Stomach smooth muscle (tissue), 2 donors: ENCODE measurements at regions not wholly inside any gene's neighbourhood (a gene's known extent, or its start where the extent isn't known, plus 50 kb on each side); places are given as distances from the start of the nearest gene placed in this dataset.

Experiments
- H3K27ac ChIP-seq: one replicate; pipeline ENCODE4 v1.7.0; 2013; ENCODE audit warnings: mild to moderate bottlenecking, low read length, inconsistent platforms
- H3K27me3 ChIP-seq, 2 donors: one replicate each; pipeline ENCODE4 v1.7.0; 2013; ENCODE audit warnings: low read length in 2 of 2; ENCODE audit not compliant: insufficient read depth in 2 of 2, control insufficient read depth in 1 of 2
- H3K36me3 ChIP-seq, 2 donors: one replicate each; pipeline ENCODE4 v1.7.0; 2013; ENCODE audit warnings: low read length in 2 of 2; ENCODE audit not compliant: control insufficient read depth in 2 of 2, insufficient read depth in 2 of 2
- H3K4me1 ChIP-seq: one replicate; pipeline ENCODE4 v1.7.0; 2013; ENCODE audit warnings: low read length; ENCODE audit not compliant: control insufficient read depth, insufficient read depth
- H3K4me3 ChIP-seq, 2 donors: one replicate each; pipeline ENCODE4 v1.7.0; 2013; ENCODE audit warnings: low read length in 2 of 2
- H3K9ac ChIP-seq, 2 donors: one replicate each; pipeline ENCODE4 v1.7.0; 2013; ENCODE audit warnings: low read length in 2 of 2, mild to moderate bottlenecking in 1 of 2
- H3K9me3 ChIP-seq, 2 donors: one replicate each; pipeline ENCODE4 v1.7.0; 2013; ENCODE audit warnings: low read length in 2 of 2; ENCODE audit not compliant: control insufficient read depth in 2 of 2
- donor health status: healthy.
- donor health status: Pancreatic carcinoma.

DNA sequence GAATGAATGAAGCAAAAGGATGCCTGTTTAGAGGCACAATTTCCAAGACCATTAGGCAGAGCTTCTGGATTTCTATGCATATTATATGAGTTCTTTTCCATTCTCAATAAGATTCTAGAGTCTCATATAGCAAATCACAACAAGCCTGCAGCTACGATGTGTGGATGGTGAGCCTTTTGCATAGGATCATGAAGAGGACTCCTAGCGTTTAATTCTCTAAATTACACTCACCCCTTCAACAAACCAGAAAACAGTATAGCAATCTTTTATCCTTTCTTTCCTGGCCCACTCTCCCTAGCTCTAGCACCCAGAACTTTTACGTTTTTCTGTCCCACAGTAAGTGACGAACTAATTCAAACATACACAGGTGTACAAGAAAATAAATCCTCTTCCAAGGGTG, 293.1 kb upstream of the KLHL29 start:
- no peak overlapping the region for H3K27ac ChIP-seq
- H3K27me3 ChIP-seq, result no peaks in the 10 kb centered on the region
- no peaks in the 10 kb centered on the region for H3K4me1 ChIP-seq
- H3K4me3 ChIP-seq, result no peak overlapping the region
- no peak overlapping the region for H3K9ac ChIP-seq
- no peaks in the 10 kb centered on the region for H3K36me3 ChIP-seq
- no peaks in the 10 kb centered on the region for H3K9me3 ChIP-seq

DNA sequence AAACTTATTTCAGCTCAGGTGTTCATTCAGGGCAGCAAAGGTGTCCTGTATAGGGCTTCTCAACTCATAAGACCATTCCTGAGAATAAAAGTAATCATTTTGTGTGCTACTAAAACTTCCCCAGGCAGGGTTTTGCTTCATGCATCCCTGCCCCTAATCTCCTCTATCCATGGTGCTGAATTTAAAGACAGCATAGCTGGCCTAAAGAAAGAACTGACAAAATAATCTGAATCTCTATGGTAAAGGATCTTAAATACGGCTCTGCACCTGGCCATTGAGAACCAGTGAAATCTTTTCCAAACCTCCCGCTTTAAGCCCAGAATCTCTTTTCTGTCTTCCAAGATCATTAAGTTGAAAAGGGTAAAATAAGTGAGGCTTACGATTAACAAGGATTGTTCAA, 292.1 kb upstream of the KLHL29 start:
- no peaks in the 10 kb centered on the region for H3K4me1 ChIP-seq
- no peak overlapping the region for H3K9ac ChIP-seq
- H3K9me3 ChIP-seq, result no peaks in the 10 kb centered on the region
- H3K27ac ChIP-seq, result no peak overlapping the region
- H3K4me3 ChIP-seq, result no peak overlapping the region
- no peaks in the 10 kb centered on the region for H3K36me3 ChIP-seq
- no peaks in the 10 kb centered on the region for H3K27me3 ChIP-seq

DNA sequence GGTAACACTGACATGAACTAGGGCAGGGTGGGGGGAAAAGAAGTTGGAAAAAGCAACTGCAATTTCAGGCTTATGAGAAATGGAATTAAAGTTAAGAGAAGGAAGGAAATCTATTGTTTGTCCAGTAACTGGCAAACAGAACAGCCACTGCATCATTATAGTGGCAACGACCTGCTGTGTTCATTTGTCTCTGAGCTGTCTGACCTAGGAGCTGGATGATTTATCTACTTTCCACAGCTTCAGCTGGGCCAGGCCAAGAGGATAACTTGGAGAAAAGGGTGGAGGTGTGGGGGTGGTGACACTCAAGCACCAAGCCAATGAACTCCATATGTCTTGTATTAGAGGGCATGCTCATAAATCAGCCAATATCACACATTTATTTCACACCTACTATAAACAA, 291.5 kb upstream of the KLHL29 start:
- Histone ChIP-seq H3K4me3 (no peak overlapping the region), H3K9me3 (no peaks in the 10 kb centered on the region), H3K4me1 (no peaks in the 10 kb centered on the region)

DNA sequence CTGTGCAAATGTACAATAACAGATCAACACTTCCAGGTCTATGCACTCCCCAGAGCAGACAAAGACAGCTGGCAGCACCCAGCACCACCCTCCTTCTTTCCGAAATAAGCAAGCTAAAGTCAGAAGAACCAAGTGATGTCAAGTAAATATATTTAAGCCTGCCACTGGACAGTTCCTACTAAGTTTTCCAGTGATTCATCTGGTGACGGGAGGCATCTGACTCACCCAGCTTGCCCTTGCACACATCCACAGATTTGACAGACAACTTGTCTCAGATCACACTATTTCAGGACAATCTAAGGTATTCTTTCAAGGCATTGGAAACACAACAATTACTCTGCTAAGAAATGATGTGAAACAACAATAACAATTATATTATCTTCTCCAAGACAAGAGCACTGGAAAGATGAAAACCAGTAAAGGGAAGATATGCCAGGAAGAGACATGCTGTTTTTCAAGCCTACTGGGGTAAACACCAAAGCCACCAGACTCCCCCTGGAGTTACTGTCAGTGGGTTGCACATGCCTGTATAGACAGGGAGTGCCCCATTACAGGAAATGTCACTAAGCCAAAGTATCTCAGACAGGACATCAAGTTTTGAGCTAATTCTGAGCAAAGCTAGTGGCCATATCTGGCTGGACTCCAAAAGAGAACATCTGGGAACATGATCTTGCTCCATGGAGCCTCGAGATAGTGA, 287.9 kb upstream of the KLHL29 start:
- Histone ChIP-seq H3K36me3 (no peaks in the 10 kb centered on the region), H3K27me3 (no peaks in the 10 kb centered on the region), H3K4me1 (no peaks in the 10 kb centered on the region), H3K27ac (no peak overlapping the region), H3K9me3 (no peaks in the 10 kb centered on the region), H3K9ac (no peak overlapping the region), H3K4me3 (no peak overlapping the region)

More for the DNA sequence above, 291.5 kb upstream of the KLHL29 start:
- no peaks in the 10 kb centered on the region for H3K27me3 ChIP-seq
- no peaks in the 10 kb centered on the region for H3K36me3 ChIP-seq
- no peak overlapping the region for H3K9ac ChIP-seq
- H3K27ac ChIP-seq, result no peak overlapping the region

DNA sequence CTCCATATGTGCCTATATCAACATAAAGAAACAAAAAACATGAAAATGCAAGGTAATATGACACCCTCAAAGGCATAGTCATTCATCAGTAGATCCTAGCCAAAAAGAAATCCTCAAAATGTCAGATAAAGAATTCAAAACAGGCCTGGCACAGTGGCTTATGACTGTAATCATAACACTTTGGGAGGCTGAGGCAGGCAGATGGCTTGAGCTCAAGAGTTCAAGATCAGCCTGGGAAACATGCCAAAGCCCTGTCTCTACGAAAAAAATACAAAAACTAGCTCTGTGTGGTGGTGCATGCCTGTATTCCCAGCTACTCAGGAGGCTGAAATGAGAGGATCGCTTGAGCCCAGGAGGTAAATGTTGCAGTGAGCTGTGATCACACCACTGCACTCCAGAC, 284.6 kb upstream of the KLHL29 start:
- Histone ChIP-seq H3K27ac (no peak overlapping the region), H3K4me3 (no peak overlapping the region), H3K36me3 (no peaks in the 10 kb centered on the region), H3K9me3 (peaks cover 0 to 2% of the 10 kb centered on the region in 2 donors), H3K4me1 (no peaks in the 10 kb centered on the region), H3K9ac (no peak overlapping the region), H3K27me3 (no peaks in the 10 kb centered on the region)

DNA sequence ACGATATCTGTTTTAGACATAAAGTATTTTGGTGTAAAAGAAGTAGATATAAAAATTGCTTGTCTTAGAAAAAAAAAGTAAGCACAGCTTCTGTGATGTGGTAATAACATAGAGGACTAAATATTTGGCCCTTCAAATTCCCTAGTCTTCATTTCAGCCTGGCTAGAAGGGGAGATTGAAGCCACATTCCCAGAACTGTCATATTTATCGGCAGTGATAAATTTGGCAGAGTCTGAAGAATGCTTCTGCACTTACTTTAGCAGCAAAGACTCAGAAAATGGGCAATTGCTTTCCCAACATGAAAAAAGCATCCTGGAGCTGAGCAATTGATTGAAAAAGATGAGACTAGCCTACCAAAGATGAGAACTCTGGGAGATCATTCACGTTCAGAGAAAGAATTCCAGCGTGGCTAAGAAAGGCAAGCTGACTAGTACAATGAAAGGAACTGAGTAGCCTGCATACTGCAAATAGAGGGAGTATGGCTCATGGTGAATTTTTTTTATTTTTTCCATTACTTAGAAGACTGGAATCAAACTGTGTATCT, 278.7 kb upstream of the KLHL29 start:
- H3K9ac ChIP-seq, result no peak overlapping the region
- H3K36me3 ChIP-seq, result no peaks in the 10 kb centered on the region
- peaks cover 0 to 2% of the 10 kb centered on the region in 2 donors for H3K9me3 ChIP-seq
- no peak overlapping the region for H3K27ac ChIP-seq
- no peak overlapping the region for H3K4me3 ChIP-seq
- H3K4me1 ChIP-seq, result no peaks in the 10 kb centered on the region
- H3K27me3 ChIP-seq, result no peaks in the 10 kb centered on the region

DNA sequence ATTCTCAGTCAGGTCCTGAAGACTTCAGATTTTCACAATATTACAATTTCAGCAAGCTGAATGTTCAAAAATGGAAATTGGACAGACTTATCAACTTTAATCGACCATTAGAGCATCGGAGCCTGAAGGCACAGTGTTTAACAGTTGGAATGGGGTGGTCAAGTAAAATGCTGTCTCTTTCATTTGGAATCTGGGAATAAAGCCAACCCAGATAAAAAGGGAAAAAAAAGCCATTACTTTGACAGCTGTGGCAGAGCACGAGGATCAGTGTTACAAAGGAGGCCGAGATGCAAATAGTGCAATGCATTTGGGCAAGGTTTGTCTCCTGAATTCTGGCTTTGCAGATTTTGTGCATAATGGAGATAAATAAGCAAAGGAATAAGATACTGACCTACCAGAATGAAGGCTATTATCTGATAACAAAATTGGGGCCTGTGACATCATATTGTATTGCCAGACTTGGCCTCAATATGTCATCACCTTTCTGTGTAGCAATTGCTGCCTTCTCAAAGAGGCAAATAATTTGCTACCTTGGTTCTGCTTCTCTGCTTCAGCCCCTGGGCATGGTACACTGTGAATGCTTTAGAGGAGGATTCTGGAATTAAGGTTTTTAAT, 277.5 kb upstream of the KLHL29 start:
- H3K9me3 ChIP-seq, result peaks cover 0 to 2% of the 10 kb centered on the region in 2 donors
- no peak overlapping the region for H3K9ac ChIP-seq
- no peak overlapping the region for H3K27ac ChIP-seq
- H3K4me1 ChIP-seq, result no peaks in the 10 kb centered on the region
- no peak overlapping the region for H3K4me3 ChIP-seq
- H3K36me3 ChIP-seq, result no peaks in the 10 kb centered on the region
- H3K27me3 ChIP-seq, result no peaks in the 10 kb centered on the region

DNA sequence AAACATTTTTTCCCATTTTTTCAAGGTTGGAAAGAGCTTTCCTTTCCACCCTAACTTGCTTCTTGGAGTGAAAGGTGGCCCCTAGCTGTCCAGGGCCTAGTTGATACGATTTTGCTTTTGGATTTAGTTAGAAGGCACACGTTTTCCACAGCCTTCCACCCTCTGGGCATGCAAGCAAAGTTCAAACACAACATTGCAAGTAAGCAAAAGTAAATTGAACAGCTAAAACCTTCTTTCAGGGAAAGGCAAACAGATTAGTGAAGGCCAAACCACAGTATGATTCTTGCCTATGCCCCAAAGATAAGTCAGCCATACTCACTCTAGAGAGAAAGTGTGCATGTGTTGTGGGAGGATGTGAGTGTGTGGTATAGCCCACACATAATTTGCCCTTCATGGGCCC, 273.7 kb upstream of the KLHL29 start:
- Histone ChIP-seq H3K36me3 (no peaks in the 10 kb centered on the region), H3K4me1 (no peaks in the 10 kb centered on the region), H3K27ac (no peak overlapping the region), H3K9ac (no peak overlapping the region), H3K4me3 (no peak overlapping the region), H3K9me3 (no peaks in the 10 kb centered on the region), H3K27me3 (no peaks in the 10 kb centered on the region)

DNA sequence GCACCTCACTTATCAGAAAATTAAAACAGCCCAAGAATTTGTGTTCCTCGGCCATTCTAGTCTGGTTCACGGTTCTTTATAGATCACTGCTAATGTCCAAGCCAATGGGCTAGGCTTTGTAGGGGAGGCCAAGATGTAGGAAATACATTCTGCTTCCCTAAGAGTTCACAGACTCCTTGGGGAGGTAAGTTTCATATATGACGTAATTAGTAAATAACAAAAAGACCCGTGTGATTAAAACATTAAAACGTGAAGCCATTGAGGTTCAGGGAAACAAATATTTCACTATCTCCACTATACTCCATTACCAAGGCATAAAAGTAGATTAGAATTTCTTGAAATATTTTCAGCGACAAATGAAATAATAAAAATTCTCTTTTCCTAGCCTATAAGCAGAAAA, 272.5 kb upstream of the KLHL29 start:
- H3K36me3 ChIP-seq, result no peaks in the 10 kb centered on the region
- no peak overlapping the region for H3K27ac ChIP-seq
- H3K4me3 ChIP-seq, result no peak overlapping the region
- H3K9ac ChIP-seq, result no peak overlapping the region
- H3K4me1 ChIP-seq, result no peaks in the 10 kb centered on the region
- no peaks in the 10 kb centered on the region for H3K9me3 ChIP-seq
- no peaks in the 10 kb centered on the region for H3K27me3 ChIP-seq

DNA sequence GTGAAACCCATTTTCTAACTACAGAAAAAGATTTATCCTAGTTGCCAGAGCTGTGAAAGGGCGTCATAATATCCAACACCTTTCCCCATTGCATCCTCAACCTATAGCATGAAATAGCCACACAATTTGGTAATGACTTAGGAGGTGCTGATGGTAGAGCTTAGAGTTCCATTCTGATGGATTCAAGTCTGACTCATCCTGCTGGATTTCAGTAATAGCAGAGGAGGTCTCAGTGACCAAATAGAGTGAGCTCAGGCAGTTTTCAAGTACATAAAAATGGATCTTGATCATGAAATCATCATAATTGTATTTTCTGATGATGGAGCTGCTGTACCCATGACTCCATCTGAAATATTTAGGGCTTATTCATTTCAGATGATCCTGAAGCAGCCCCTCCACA, 270.7 kb upstream of the KLHL29 start:
- Histone ChIP-seq H3K27me3 (no peaks in the 10 kb centered on the region), H3K4me1 (no peaks in the 10 kb centered on the region), H3K27ac (no peak overlapping the region), H3K9me3 (no peaks in the 10 kb centered on the region), H3K4me3 (no peak overlapping the region), H3K36me3 (no peaks in the 10 kb centered on the region), H3K9ac (no peak overlapping the region)

DNA sequence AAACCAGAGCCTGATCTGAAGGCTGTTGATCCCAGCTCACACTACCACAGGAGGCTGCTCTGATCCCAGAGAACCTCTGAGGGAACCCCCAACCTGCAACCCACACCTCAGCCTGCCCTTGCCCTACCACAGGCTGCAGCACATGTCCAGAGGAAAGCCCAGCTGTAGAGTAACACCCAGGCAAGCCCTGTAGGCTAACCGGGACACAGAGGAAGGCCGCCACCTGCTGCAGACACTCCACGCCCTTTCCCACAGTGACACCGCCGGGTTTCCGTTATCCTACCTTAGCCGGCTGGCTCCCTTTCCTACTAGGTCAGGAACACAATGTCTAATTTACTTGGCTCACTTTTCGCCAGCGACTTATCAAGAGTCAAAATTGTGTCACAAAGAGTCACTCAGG, 266.7 kb upstream of the KLHL29 start:
- Histone ChIP-seq H3K4me1 (no peaks in the 10 kb centered on the region), H3K4me3 (no peak overlapping the region)

More for the DNA sequence above, 266.7 kb upstream of the KLHL29 start:
- no peak overlapping the region for H3K9ac ChIP-seq
- H3K36me3 ChIP-seq, result no peaks in the 10 kb centered on the region
- H3K27me3 ChIP-seq, result no peaks in the 10 kb centered on the region
- no peak overlapping the region for H3K27ac ChIP-seq
- no peaks in the 10 kb centered on the region for H3K9me3 ChIP-seq
